Gastrocnemius medialis (tissue), 4 donors: ENCODE measurements at regions not wholly inside any gene's neighbourhood (a gene's known extent, or its start where the extent isn't known, plus 50 kb on each side); places are given as distances from the start of the nearest gene placed in this dataset.

ENCODE experiments used
- POLR2A ChIP-seq, 2 donors: fragments of 450-650 bp; IDR thresholded peaks; one replicate each; pipeline ENCODE4 v1.6.1; 2017; ENCODE audit warnings: antibody characterized with exemption in 2 of 2, mild to moderate bottlenecking in 2 of 2, moderate library complexity in 2 of 2
- TF ChIP-seq, protein P1 (sequence below), 5 experiments: fragments of 450-650 bp in 3 of 5; fragments of 200-600 bp in 2 of 5; sonication (generic) in 2 of 5; IDR thresholded peaks in 4 of 5; conservative IDR thresholded peaks in 1 of 5; 1 replicate in 4 of 5; 2 replicates in 1 of 5; pipeline ENCODE4 v1.5.1; 2016 to 2019; ENCODE audit warnings: antibody characterized with exemption in 5 of 5, mild to moderate bottlenecking in 3 of 5, moderate library complexity in 3 of 5

- TF ChIP-seq, protein P1, sequence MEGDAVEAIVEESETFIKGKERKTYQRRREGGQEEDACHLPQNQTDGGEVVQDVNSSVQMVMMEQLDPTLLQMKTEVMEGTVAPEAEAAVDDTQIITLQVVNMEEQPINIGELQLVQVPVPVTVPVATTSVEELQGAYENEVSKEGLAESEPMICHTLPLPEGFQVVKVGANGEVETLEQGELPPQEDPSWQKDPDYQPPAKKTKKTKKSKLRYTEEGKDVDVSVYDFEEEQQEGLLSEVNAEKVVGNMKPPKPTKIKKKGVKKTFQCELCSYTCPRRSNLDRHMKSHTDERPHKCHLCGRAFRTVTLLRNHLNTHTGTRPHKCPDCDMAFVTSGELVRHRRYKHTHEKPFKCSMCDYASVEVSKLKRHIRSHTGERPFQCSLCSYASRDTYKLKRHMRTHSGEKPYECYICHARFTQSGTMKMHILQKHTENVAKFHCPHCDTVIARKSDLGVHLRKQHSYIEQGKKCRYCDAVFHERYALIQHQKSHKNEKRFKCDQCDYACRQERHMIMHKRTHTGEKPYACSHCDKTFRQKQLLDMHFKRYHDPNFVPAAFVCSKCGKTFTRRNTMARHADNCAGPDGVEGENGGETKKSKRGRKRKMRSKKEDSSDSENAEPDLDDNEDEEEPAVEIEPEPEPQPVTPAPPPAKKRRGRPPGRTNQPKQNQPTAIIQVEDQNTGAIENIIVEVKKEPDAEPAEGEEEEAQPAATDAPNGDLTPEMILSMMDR (IDR thresholded peaks at IDR 0.05 in 4 of 5, conservative IDR thresholded peaks at IDR 0.05 in 1 of 5) = no peak
- TF ChIP-seq POLR2A (IDR thresholded peaks at IDR 0.05) = no peak
Observed at GRCh38 chr3:18501679-18502343, 76.7 kb upstream of the SATB1 start.
